NCI-H128 (cell line): ENCODE measurements at regions not wholly inside any gene's neighbourhood (a gene's known extent, or its start where the extent isn't known, plus 50 kb on each side); places are given as distances from the start of the nearest gene placed in this dataset.
"Not testable (repeated sequence)": the region's sequence is repeated elsewhere in the genome, so short reads cannot be mapped to it uniquely, and the experiment has no call there.

Source experiments
- DNase-seq: peaks from one replicate; lab custom pipeline; 2025; ENCODE audit not compliant: unreplicated experiment; lab: John Stamatoyannopoulos, UW

- DNase-seq, result no peak
Observed at GRCh38 chr11:36775130-36775529, 177.1 kb upstream of the RAG2 start.

GRCh38 chr11:36774603-36775002 lies 176.6 kb upstream of the RAG2 start:
- DNase-seq, result no peak

- no peak for DNase-seq
Observed at GRCh38 chr11:36763187-36763586, 165.2 kb upstream of the RAG2 start.

GRCh38 chr11:36757075-36757474 lies 159.0 kb upstream of the RAG2 start:
- no peak for DNase-seq

GRCh38 chr11:36753960-36754359 lies 155.9 kb upstream of the RAG2 start:
- DNase-seq, result no peak

- no peak for DNase-seq
Observed at GRCh38 chr11:36751996-36752395, 154.0 kb upstream of the RAG2 start.

- DNase-seq, result no peak
Observed at GRCh38 chr11:36751335-36751781, 153.3 kb upstream of the RAG2 start.

- no peak for DNase-seq
Observed at GRCh38 chr11:36750349-36750748, 152.3 kb upstream of the RAG2 start.

- DNase-seq, result no peak
Observed at GRCh38 chr11:36748836-36749235, 150.8 kb upstream of the RAG2 start.

GRCh38 chr11:36746886-36747710 lies 149.1 kb upstream of the RAG2 start:
- peak; percentile 55 for DNase-seq

- no peak for DNase-seq
Observed at GRCh38 chr11:36744375-36745168, 146.5 kb upstream of the RAG2 start.

GRCh38 chr11:36743039-36743438 lies 145.0 kb upstream of the RAG2 start:
- DNase-seq, result no peak

- no peak for DNase-seq
Observed at GRCh38 chr11:36741515-36741914, 143.5 kb upstream of the RAG2 start.

GRCh38 chr11:36738292-36738861 lies 140.3 kb upstream of the RAG2 start:
- no peak for DNase-seq

- no peak for DNase-seq
Observed at GRCh38 chr11:36736103-36736502, 138.1 kb upstream of the RAG2 start.

- not testable (repeated sequence) for DNase-seq
Observed at GRCh38 chr11:36733721-36734120, 135.7 kb upstream of the RAG2 start.

GRCh38 chr11:36730761-36731160 lies 132.7 kb upstream of the RAG2 start:
- no peak for DNase-seq

GRCh38 chr11:36729825-36730224 lies 131.8 kb upstream of the RAG2 start:
- DNase-seq, result no peak

- no peak for DNase-seq
Observed at GRCh38 chr11:36726420-36726819, 128.4 kb upstream of the RAG2 start.

- DNase-seq, result no peak
Observed at GRCh38 chr11:36724742-36725385, 126.8 kb upstream of the RAG2 start.

GRCh38 chr11:36722421-36722820 lies 124.4 kb upstream of the RAG2 start:
- DNase-seq, result no peak
